Subcutaneous abdominal adipose tissue (tissue), 5 donors: ENCODE measurements at regions not wholly inside any gene's neighbourhood (a gene's known extent, or its start where the extent isn't known, plus 50 kb on each side); places are given as distances from the start of the nearest gene placed in this dataset.
"Not testable (repeated sequence)": the region's sequence is repeated elsewhere in the genome, so short reads cannot be mapped to it uniquely, and the experiment has no call there.

Source experiments
- H3K27ac ChIP-seq: one replicate; pipeline ENCODE4 v1.7.0; 2013; ENCODE audit warnings: low read depth, mild to moderate bottlenecking, inconsistent platforms, low read length, moderate library complexity
- H3K27me3 ChIP-seq, 5 donors: one replicate each; pipeline ENCODE4 v1.7.0; 2013; ENCODE audit warnings: low read length in 5 of 5, inconsistent platforms in 1 of 5; ENCODE audit not compliant: control insufficient read depth in 5 of 5, insufficient read depth in 4 of 5
- H3K36me3 ChIP-seq, 5 donors: one replicate each; pipeline ENCODE4 v1.7.0; 2013; ENCODE audit warnings: low read length in 5 of 5; ENCODE audit not compliant: control insufficient read depth in 5 of 5, insufficient read depth in 5 of 5
- H3K4me1 ChIP-seq, 5 donors: one replicate each; pipeline ENCODE4 v1.7.0; 2013; ENCODE audit warnings: low read length in 5 of 5, mild to moderate bottlenecking in 3 of 5, moderate library complexity in 1 of 5; ENCODE audit not compliant: control insufficient read depth in 5 of 5, insufficient read depth in 5 of 5
- H3K4me3 ChIP-seq, 5 donors: one replicate each; pipeline ENCODE4 v1.7.0; 2013; ENCODE audit warnings: low read length in 5 of 5, low read depth in 1 of 5
- H3K9ac ChIP-seq, 5 donors: one replicate each; pipeline ENCODE4 v1.7.0; 2013; ENCODE audit warnings: low read length in 5 of 5, mild to moderate bottlenecking in 4 of 5, moderate library complexity in 3 of 5
- H3K9me3 ChIP-seq, 5 donors: one replicate each; pipeline ENCODE4 v1.7.0; 2013; ENCODE audit warnings: low read length in 5 of 5; ENCODE audit not compliant: control insufficient read depth in 5 of 5
- donor health status: healthy.
- donor health status: healthy.
- donor health status: healthy.
- donor health status: healthy.
- donor health status: healthy.

- H3K4me3 ChIP-seq: no peak overlapping the region
- H3K27ac ChIP-seq: no peak overlapping the region
- H3K27me3 ChIP-seq: no peaks in the 10 kb centered on the region
- no peak overlapping the region for H3K9ac ChIP-seq
- no peaks in the 10 kb centered on the region for H3K36me3 ChIP-seq
- no peaks in the 10 kb centered on the region for H3K9me3 ChIP-seq
- no peaks in the 10 kb centered on the region for H3K4me1 ChIP-seq
Observed at GRCh38 chrX:150074175-150074574, 135.9 kb upstream of the EOLA2 start.

- peaks cover 0 to 18% (median 0%) of the 10 kb centered on the region in 5 donors for H3K4me1 ChIP-seq
- no peaks in the 10 kb centered on the region for H3K9me3 ChIP-seq
- H3K9ac ChIP-seq: no peak overlapping the region
- no peak overlapping the region for H3K4me3 ChIP-seq
- H3K36me3 ChIP-seq: no peaks in the 10 kb centered on the region
- no peak overlapping the region for H3K27ac ChIP-seq
- H3K27me3 ChIP-seq: peaks cover 0 to 5% (median 0%) of the 10 kb centered on the region in 5 donors
Observed at GRCh38 chrX:150080497-150080896, 142.2 kb upstream of the EOLA2 start.

GRCh38 chrX:150081076-150081475 lies 142.8 kb upstream of the EOLA2 start:
- Histone ChIP-seq H3K4me1 (peaks cover 0 to 18% (median 0%) of the 10 kb centered on the region in 5 donors), H3K9ac (no peak overlapping the region), H3K27ac (no peak overlapping the region), H3K36me3 (no peaks in the 10 kb centered on the region), H3K4me3 (no peak overlapping the region), H3K9me3 (no peaks in the 10 kb centered on the region), H3K27me3 (peaks cover 0 to 5% (median 0%) of the 10 kb centered on the region in 5 donors)

GRCh38 chrX:150084496-150085229 lies 146.4 kb upstream of the EOLA2 start:
- Histone ChIP-seq H3K9me3 (no peaks in the 10 kb centered on the region), H3K4me1 (peaks cover 0 to 18% (median 0%) of the 10 kb centered on the region in 5 donors), H3K4me3 (no peak overlapping the region), H3K36me3 (no peaks in the 10 kb centered on the region), H3K9ac (no peak overlapping the region), H3K27ac (no peak overlapping the region), H3K27me3 (peaks cover 0 to 5% (median 0%) of the 10 kb centered on the region in 5 donors)

GRCh38 chrX:150085881-150086280 lies 147.6 kb upstream of the EOLA2 start:
- Histone ChIP-seq H3K4me1 (peaks cover 0 to 18% (median 0%) of the 10 kb centered on the region in 5 donors), H3K27ac (no peak overlapping the region), H3K9ac (no peak overlapping the region), H3K36me3 (no peaks in the 10 kb centered on the region), H3K27me3 (peaks cover 0 to 4% (median 0%) of the 10 kb centered on the region in 5 donors), H3K4me3 (no peak overlapping the region), H3K9me3 (no peaks in the 10 kb centered on the region)

- H3K9ac ChIP-seq: no peak overlapping the region
- H3K4me3 ChIP-seq: no peak overlapping the region
- peaks cover 0 to 16% (median 0%) of the 10 kb centered on the region in 5 donors for H3K4me1 ChIP-seq
- no peaks in the 10 kb centered on the region for H3K36me3 ChIP-seq
- no peaks in the 10 kb centered on the region for H3K9me3 ChIP-seq
- no peak overlapping the region for H3K27ac ChIP-seq
- peaks cover 0 to 4% (median 0%) of the 10 kb centered on the region in 5 donors for H3K27me3 ChIP-seq
Observed at GRCh38 chrX:150086371-150086770, 148.1 kb upstream of the EOLA2 start.

GRCh38 chrX:150087612-150088011 lies 149.3 kb upstream of the EOLA2 start:
- Histone ChIP-seq H3K36me3 (no peaks in the 10 kb centered on the region), H3K9me3 (no peaks in the 10 kb centered on the region), H3K4me1 (peaks cover 0 to 16% (median 0%) of the 10 kb centered on the region in 5 donors), H3K4me3 (no peak overlapping the region), H3K27me3 (peaks cover 0 to 3% (median 0%) of the 10 kb centered on the region in 5 donors), H3K9ac (no peak overlapping the region), H3K27ac (no peak overlapping the region)

- Histone ChIP-seq H3K27me3 (no peaks in the 10 kb centered on the region), H3K4me1 (peaks cover 0 to 16% (median 0%) of the 10 kb centered on the region in 5 donors), H3K27ac (no peak overlapping the region), H3K36me3 (no peaks in the 10 kb centered on the region), H3K9me3 (no peaks in the 10 kb centered on the region), H3K4me3 (no peak overlapping the region), H3K9ac (no peak overlapping the region)
Observed at GRCh38 chrX:150088042-150088441, 149.8 kb upstream of the EOLA2 start.

- no peak overlapping the region for H3K4me3 ChIP-seq
- H3K9ac ChIP-seq: no peak overlapping the region
- H3K27me3 ChIP-seq: no peaks in the 10 kb centered on the region
- H3K9me3 ChIP-seq: no peaks in the 10 kb centered on the region
- H3K4me1 ChIP-seq: peaks cover 0 to 19% (median 2%) of the 10 kb centered on the region in 5 donors
- H3K27ac ChIP-seq: no peak overlapping the region
- no peaks in the 10 kb centered on the region for H3K36me3 ChIP-seq
Observed at GRCh38 chrX:150088766-150089518, 150.7 kb upstream of the EOLA2 start.

- not testable (repeated sequence) for H3K27ac ChIP-seq, H3K9ac ChIP-seq, H3K27me3 ChIP-seq
Observed at GRCh38 chrX:150091300-150091699, 153.0 kb upstream of the EOLA2 start.

More at GRCh38 chrX:150091300-150091699, 153.0 kb upstream of the EOLA2 start:
- peaks cover 0 to 22% (median 14%) of the 10 kb centered on the region in 5 donors for H3K4me1 ChIP-seq
- H3K36me3 ChIP-seq, H3K9me3 ChIP-seq, H3K4me3 ChIP-seq: not testable (repeated sequence)
